Ureter (tissue), 1 donor: ENCODE measurements at regions not wholly inside any gene's neighbourhood (a gene's known extent, or its start where the extent isn't known, plus 50 kb on each side); places are given as distances from the start of the nearest gene placed in this dataset.

Experiments used
- DNase-seq: peaks from one replicate; pipeline ENCODE4 v3.0.0-alpha.2; 2020; ENCODE audit warnings: low spot score
- donor health status: DM: yes; HTN: yes; CAD: no.

GRCh38 chr3:111244760-111245159, 173.1 kb downstream of the NECTIN3 start:
- no peak for DNase-seq

- DNase-seq, result no peak
Observed at GRCh38 chr3:111246967-111247760, 175.5 kb downstream of the NECTIN3 start.

- no peak for DNase-seq
Observed at GRCh38 chr3:111248406-111248805, 176.8 kb downstream of the NECTIN3 start.

GRCh38 chr3:111249421-111249820, 177.8 kb downstream of the NECTIN3 start:
- no peak for DNase-seq

- DNase-seq, result no peak
Observed at GRCh38 chr3:111252779-111253178, 181.2 kb downstream of the NECTIN3 start.

- DNase-seq, result no peak
Observed at GRCh38 chr3:111253733-111254132, 182.1 kb downstream of the NECTIN3 start.

GRCh38 chr3:111260878-111261277, 189.3 kb downstream of the NECTIN3 start:
- no peak for DNase-seq

GRCh38 chr3:111269777-111270176, 198.2 kb downstream of the NECTIN3 start:
- DNase-seq, result no peak

GRCh38 chr3:111277226-111277625, 205.6 kb downstream of the NECTIN3 start:
- no peak for DNase-seq

GRCh38 chr3:111278959-111279358, 207.3 kb downstream of the NECTIN3 start:
- DNase-seq, result no peak

GRCh38 chr3:111282024-111282423, 210.4 kb downstream of the NECTIN3 start:
- no peak for DNase-seq

GRCh38 chr3:111283165-111283564, 211.5 kb downstream of the NECTIN3 start:
- no peak for DNase-seq

GRCh38 chr3:111284503-111285183, 213.0 kb downstream of the NECTIN3 start:
- no peak for DNase-seq

- no peak for DNase-seq
Observed at GRCh38 chr3:111285184-111285538, 213.5 kb downstream of the NECTIN3 start.

- DNase-seq, result no peak
Observed at GRCh38 chr3:111285694-111286093, 214.1 kb downstream of the NECTIN3 start.

- no peak for DNase-seq
Observed at GRCh38 chr3:111286746-111287145, 215.1 kb downstream of the NECTIN3 start.

- DNase-seq, result no peak
Observed at GRCh38 chr3:111292117-111292516, 220.5 kb downstream of the NECTIN3 start.

GRCh38 chr3:111299192-111299615, 227.6 kb downstream of the NECTIN3 start:
- no peak for DNase-seq

GRCh38 chr3:111301238-111301798, 229.7 kb downstream of the NECTIN3 start:
- no peak for DNase-seq

GRCh38 chr3:111302063-111302462, 230.4 kb downstream of the NECTIN3 start:
- DNase-seq, result no peak

- DNase-seq, result no peak
Observed at GRCh38 chr3:111303760-111304159, 232.1 kb downstream of the NECTIN3 start.

GRCh38 chr3:111307676-111308075, 234.3 kb upstream of the CD96 start:
- DNase-seq, result no peak

GRCh38 chr3:111311126-111311525, 230.9 kb upstream of the CD96 start:
- DNase-seq, result no peak
